GM23338 (cell line): ENCODE measurements at regions not wholly inside any gene's neighbourhood (a gene's known extent, or its start where the extent isn't known, plus 50 kb on each side); places are given as distances from the start of the nearest gene placed in this dataset.

Experiments used
- ATAC-seq: fragments of 200-7000 bp; cut with Tn5 transposase; 3 replicates; pipeline ENCODE4 v1.9.1; 2020
- DNase-seq: peaks from one replicate; pipeline ENCODE4 v3.0.0-alpha.2; 2015; ENCODE audit warnings: low spot score
- H2AFZ ChIP-seq: fragments of 200-600 bp; sonication (generic); 2 replicates; pipeline ENCODE4 v1.8.0; 2016; ENCODE audit warnings: antibody characterized with exemption, mild to moderate bottlenecking, moderate library complexity
- H3F3A ChIP-seq: fragments of 200-600 bp; sonication (generic); replicated peaks from 2 replicates; pipeline ENCODE4 v1.8.0; 2017; ENCODE audit warnings: antibody characterized with exemption, mixed run types, low read depth
- H3K27ac ChIP-seq: fragments of 200-600 bp; sonication (generic); 2 replicates; pipeline ENCODE4 v1.6.1; 2016; ENCODE audit warnings: low read depth
- H3K27me3 ChIP-seq: fragments of 200-600 bp; sonication (generic); 2 replicates; pipeline ENCODE4 v1.8.0; 2016; ENCODE audit warnings: mild to moderate bottlenecking, mixed run types, moderate library complexity; ENCODE audit not compliant: insufficient read depth
- H3K36me3 ChIP-seq: fragments of 200-600 bp; sonication (generic); 2 replicates; pipeline ENCODE4 v1.8.0; 2016; ENCODE audit warnings: mild to moderate bottlenecking; ENCODE audit not compliant: insufficient read depth
- H3K4me1 ChIP-seq: fragments of 200-600 bp; sonication (generic); 2 replicates; pipeline ENCODE4 v1.8.0; 2016; ENCODE audit warnings: mild to moderate bottlenecking, moderate library complexity; ENCODE audit not compliant: insufficient read depth
- H3K4me2 ChIP-seq: fragments of 200-600 bp; sonication (generic); 2 replicates; pipeline ENCODE4 v1.7.1; 2017; ENCODE audit warnings: mixed run types
- H3K4me3 ChIP-seq: fragments of 200-600 bp; sonication (generic); 2 replicates; pipeline ENCODE4 v1.6.1; 2016; ENCODE audit warnings: mixed run types
- H3K79me2 ChIP-seq: fragments of 200-600 bp; sonication (generic); replicated peaks from 2 replicates; pipeline ENCODE4 v1.8.0; 2017; ENCODE audit warnings: mild to moderate bottlenecking; ENCODE audit not compliant: insufficient read depth
- H3K9me2 ChIP-seq: fragments of 200-600 bp; sonication (generic); 2 replicates; pipeline ENCODE4 v1.8.0; 2017; ENCODE audit not compliant: insufficient read depth
- H4K20me1 ChIP-seq: fragments of 200-600 bp; sonication (generic); replicated peaks from 2 replicates; pipeline ENCODE4 v1.8.0; 2017; ENCODE audit warnings: mild to moderate bottlenecking; ENCODE audit not compliant: insufficient read depth
- H3K27ac Mint-ChIP-seq: 2 replicates; pipeline ENCODE4 v1.8.0; 2020; ENCODE audit warnings: inconsistent platforms, mild to moderate bottlenecking, moderate library complexity, mixed read lengths
- H3K27me3 Mint-ChIP-seq: 3 replicates; pipeline ENCODE4 v1.8.0; 2022; ENCODE audit warnings: low read depth, mild to moderate bottlenecking, moderate library complexity, mixed read lengths, inconsistent platforms; ENCODE audit not compliant: insufficient read depth, poor library complexity
- H3K36me3 Mint-ChIP-seq: 3 replicates; pipeline ENCODE4 v1.8.0; 2021; ENCODE audit warnings: low read depth, mild to moderate bottlenecking, inconsistent platforms, moderate library complexity, mixed read lengths
- H3K4me1 Mint-ChIP-seq: 3 replicates; pipeline ENCODE4 v1.8.0; 2020; ENCODE audit warnings: mild to moderate bottlenecking, inconsistent platforms, mixed read lengths
- H3K4me3 Mint-ChIP-seq: 3 replicates; pipeline ENCODE4 v1.8.0; 2021; ENCODE audit warnings: moderate library complexity, mild to moderate bottlenecking, inconsistent platforms, mixed read lengths
- H3K9me3 Mint-ChIP-seq: 3 replicates; pipeline ENCODE4 v1.8.0; 2020; ENCODE audit warnings: moderate library complexity, mild to moderate bottlenecking, inconsistent platforms, mixed read lengths
- CREB1 ChIP-seq: fragments of 250-450 bp; sonication (Bioruptor Pico); IDR thresholded peaks from 2 replicates; pipeline ENCODE4 v1.5.0; 2020; ENCODE audit warnings: low read depth, mild to moderate bottlenecking, moderate library complexity
- EZH2 ChIP-seq: fragments of 200-600 bp; sonication (generic); IDR thresholded peaks from one replicate; pipeline ENCODE4 v1.8.0; 2017; ENCODE audit warnings: antibody characterized with exemption, mild to moderate bottlenecking, low read depth; ENCODE audit not compliant: unreplicated experiment
- EZH2phosphoT487 ChIP-seq: fragments of 200-600 bp; sonication (generic); IDR thresholded peaks from one replicate; pipeline ENCODE4 v1.8.1; 2018; ENCODE audit warnings: antibody characterized with exemption; ENCODE audit not compliant: unreplicated experiment
- JUNB ChIP-seq: IDR thresholded peaks from one replicate; pipeline ENCODE4 v1.6.1; 2016; ENCODE audit warnings: antibody characterized with exemption; ENCODE audit not compliant: unreplicated experiment
- NANOG ChIP-seq: IDR thresholded peaks from 2 replicates; pipeline ENCODE4 v1.6.1; 2016; ENCODE audit warnings: antibody characterized with exemption, borderline replicate concordance
- POLR2AphosphoS5 ChIP-seq: IDR thresholded peaks from 2 replicates; pipeline ENCODE4 v1.6.1; 2016; ENCODE audit warnings: antibody characterized with exemption, low read depth
- STAT1 ChIP-seq: IDR thresholded peaks from one replicate; pipeline ENCODE4 v1.6.1; 2016; ENCODE audit warnings: antibody characterized with exemption; ENCODE audit not compliant: unreplicated experiment
- ZNF114 ChIP-seq: fragments of 250-450 bp; sonication (Bioruptor Pico); IDR thresholded peaks from 2 replicates; pipeline ENCODE4 v1.5.0; 2020; ENCODE audit warnings: mild to moderate bottlenecking, moderate library complexity
- ZNF331 ChIP-seq: fragments of 250-450 bp; sonication (Bioruptor Pico); IDR thresholded peaks from 2 replicates; pipeline ENCODE4 v1.5.0; 2020; ENCODE audit warnings: low read depth, mild to moderate bottlenecking, moderate library complexity
- TF ChIP-seq, protein P1 (sequence below): IDR thresholded peaks from one replicate; pipeline ENCODE4 v1.6.1; 2018; ENCODE audit warnings: antibody characterized with exemption; ENCODE audit not compliant: unreplicated experiment
- TF ChIP-seq, protein P2 (sequence below): fragments of 250-450 bp; sonication (Bioruptor Pico); IDR thresholded peaks from 2 replicates; pipeline ENCODE4 v1.5.0; 2020; ENCODE audit warnings: mild to moderate bottlenecking, moderate library complexity
- TF ChIP-seq, protein P3 (sequence below): IDR thresholded peaks from 2 replicates; pipeline ENCODE4 v1.6.1; 2016; ENCODE audit warnings: antibody characterized with exemption
- TF ChIP-seq, protein P4 (sequence below), 2 experiments: fragments of 200-600 bp in 1 of 2; sonication (generic) in 1 of 2; conservative IDR thresholded peaks; 2 replicates each; pipeline versions ENCODE4 v1.5.1 to v1.6.1; 2016 to 2017; ENCODE audit warnings: antibody characterized with exemption in 2 of 2, low read depth in 2 of 2, mild to moderate bottlenecking in 2 of 2, moderate library complexity in 1 of 2

DNA sequence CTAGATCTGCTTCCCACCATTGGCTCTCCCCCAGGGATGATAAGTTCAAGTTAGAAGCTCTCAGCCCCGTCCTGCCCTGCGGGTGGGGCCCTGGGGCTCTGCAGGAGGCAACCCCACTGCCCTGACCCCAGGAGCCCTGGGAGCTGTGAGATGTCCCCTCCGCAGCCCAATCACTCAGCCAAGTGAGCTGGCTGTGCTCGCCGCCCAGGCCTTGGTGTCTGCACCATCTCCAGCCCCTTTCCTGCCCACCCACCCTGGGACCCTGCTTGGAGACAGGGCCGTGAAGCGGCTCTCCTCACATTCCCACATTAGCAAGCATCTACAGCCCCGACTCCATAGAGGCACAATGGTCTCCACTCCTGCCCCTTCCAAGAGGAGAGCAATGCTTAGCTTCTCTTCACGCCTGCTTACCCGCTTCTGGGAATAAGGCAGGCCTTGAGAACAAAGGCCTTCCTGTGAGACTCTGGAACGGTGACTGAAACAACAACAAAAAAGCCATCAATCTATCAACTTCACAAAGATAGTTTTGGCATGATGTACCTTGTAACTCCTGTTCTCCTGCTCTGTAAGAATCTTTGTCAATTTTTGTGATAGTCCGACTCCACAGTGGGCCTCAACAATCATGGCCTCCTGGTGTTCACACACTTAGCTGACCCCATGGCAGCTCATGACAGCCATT, 67.7 kb downstream of the FOXL3 start:
- H3F3A ChIP-seq = no peaks in the 10 kb centered on the region
- Mint-ChIP-seq H3K4me3 (no peak overlapping the region; the same call in 2 of the 3 replicates), H3K27ac (no peak overlapping the region; the same call in 1 of the 2 replicates), H3K4me1 (peaks cover 13% of the 10 kb centered on the region), H3K27me3 (no peaks in the 10 kb centered on the region), H3K36me3 (peaks cover 3% of the 10 kb centered on the region; the same call in 2 of the 3 replicates), H3K9me3 (no peaks in the 10 kb centered on the region; the same call in 2 of the 3 replicates)
- H3K4me2 ChIP-seq = no peak overlapping the region
- ATAC-seq (no peak), DNase-seq (no peak)
- H3K27me3 ChIP-seq = no peaks in the 10 kb centered on the region
- no peak for TF ChIP-seq JUNB
- no peak for TF ChIP-seq STAT1
- TF ChIP-seq, protein P1, sequence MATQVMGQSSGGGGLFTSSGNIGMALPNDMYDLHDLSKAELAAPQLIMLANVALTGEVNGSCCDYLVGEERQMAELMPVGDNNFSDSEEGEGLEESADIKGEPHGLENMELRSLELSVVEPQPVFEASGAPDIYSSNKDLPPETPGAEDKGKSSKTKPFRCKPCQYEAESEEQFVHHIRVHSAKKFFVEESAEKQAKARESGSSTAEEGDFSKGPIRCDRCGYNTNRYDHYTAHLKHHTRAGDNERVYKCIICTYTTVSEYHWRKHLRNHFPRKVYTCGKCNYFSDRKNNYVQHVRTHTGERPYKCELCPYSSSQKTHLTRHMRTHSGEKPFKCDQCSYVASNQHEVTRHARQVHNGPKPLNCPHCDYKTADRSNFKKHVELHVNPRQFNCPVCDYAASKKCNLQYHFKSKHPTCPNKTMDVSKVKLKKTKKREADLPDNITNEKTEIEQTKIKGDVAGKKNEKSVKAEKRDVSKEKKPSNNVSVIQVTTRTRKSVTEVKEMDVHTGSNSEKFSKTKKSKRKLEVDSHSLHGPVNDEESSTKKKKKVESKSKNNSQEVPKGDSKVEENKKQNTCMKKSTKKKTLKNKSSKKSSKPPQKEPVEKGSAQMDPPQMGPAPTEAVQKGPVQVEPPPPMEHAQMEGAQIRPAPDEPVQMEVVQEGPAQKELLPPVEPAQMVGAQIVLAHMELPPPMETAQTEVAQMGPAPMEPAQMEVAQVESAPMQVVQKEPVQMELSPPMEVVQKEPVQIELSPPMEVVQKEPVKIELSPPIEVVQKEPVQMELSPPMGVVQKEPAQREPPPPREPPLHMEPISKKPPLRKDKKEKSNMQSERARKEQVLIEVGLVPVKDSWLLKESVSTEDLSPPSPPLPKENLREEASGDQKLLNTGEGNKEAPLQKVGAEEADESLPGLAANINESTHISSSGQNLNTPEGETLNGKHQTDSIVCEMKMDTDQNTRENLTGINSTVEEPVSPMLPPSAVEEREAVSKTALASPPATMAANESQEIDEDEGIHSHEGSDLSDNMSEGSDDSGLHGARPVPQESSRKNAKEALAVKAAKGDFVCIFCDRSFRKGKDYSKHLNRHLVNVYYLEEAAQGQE = no peak
- no peak for TF ChIP-seq POLR2AphosphoS5
- TF ChIP-seq ZNF331 (CRISPR knock-in tag) = no peak
- TF ChIP-seq CREB1 (CRISPR knock-in tag) = no peak
- TF ChIP-seq, protein P2, sequence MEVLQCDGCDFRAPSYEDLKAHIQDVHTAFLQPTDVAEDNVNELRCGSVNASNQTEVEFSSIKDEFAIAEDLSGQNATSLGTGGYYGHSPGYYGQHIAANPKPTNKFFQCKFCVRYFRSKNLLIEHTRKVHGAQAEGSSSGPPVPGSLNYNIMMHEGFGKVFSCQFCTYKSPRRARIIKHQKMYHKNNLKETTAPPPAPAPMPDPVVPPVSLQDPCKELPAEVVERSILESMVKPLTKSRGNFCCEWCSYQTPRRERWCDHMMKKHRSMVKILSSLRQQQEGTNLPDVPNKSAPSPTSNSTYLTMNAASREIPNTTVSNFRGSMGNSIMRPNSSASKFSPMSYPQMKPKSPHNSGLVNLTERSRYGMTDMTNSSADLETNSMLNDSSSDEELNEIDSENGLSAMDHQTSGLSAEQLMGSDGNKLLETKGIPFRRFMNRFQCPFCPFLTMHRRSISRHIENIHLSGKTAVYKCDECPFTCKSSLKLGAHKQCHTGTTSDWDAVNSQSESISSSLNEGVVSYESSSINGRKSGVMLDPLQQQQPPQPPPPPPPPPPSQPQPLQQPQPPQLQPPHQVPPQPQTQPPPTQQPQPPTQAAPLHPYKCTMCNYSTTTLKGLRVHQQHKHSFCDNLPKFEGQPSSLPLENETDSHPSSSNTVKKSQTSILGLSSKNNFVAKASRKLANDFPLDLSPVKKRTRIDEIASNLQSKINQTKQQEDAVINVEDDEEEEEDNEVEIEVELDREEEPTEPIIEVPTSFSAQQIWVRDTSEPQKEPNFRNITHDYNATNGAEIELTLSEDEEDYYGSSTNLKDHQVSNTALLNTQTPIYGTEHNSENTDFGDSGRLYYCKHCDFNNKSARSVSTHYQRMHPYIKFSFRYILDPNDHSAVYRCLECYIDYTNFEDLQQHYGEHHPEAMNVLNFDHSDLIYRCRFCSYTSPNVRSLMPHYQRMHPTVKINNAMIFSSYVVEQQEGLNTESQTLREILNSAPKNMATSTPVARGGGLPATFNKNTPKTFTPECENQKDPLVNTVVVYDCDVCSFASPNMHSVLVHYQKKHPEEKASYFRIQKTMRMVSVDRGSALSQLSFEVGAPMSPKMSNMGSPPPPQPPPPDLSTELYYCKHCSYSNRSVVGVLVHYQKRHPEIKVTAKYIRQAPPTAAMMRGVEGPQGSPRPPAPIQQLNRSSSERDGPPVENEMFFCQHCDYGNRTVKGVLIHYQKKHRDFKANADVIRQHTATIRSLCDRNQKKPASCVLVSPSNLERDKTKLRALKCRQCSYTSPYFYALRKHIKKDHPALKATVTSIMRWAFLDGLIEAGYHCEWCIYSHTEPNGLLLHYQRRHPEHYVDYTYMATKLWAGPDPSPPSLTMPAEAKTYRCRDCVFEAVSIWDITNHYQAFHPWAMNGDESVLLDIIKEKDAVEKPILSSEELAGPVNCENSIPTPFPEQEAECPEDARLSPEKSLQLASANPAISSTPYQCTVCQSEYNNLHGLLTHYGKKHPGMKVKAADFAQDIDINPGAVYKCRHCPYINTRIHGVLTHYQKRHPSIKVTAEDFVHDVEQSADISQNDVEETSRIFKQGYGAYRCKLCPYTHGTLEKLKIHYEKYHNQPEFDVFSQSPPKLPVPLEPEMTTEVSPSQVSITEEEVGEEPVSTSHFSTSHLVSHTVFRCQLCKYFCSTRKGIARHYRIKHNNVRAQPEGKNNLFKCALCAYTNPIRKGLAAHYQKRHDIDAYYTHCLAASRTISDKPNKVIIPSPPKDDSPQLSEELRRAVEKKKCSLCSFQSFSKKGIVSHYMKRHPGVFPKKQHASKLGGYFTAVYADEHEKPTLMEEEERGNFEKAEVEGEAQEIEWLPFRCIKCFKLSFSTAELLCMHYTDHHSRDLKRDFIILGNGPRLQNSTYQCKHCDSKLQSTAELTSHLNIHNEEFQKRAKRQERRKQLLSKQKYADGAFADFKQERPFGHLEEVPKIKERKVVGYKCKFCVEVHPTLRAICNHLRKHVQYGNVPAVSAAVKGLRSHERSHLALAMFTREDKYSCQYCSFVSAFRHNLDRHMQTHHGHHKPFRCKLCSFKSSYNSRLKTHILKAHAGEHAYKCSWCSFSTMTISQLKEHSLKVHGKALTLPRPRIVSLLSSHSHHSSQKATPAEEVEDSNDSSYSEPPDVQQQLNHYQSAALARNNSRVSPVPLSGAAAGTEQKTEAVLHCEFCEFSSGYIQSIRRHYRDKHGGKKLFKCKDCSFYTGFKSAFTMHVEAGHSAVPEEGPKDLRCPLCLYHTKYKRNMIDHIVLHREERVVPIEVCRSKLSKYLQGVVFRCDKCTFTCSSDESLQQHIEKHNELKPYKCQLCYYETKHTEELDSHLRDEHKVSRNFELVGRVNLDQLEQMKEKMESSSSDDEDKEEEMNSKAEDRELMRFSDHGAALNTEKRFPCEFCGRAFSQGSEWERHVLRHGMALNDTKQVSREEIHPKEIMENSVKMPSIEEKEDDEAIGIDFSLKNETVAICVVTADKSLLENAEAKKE (CRISPR knock-in tag) = no peak
- no peak for TF ChIP-seq ZNF114
- TF ChIP-seq EZH2 = no peak
- TF ChIP-seq EZH2phosphoT487 = no peak
- TF ChIP-seq, protein P3, sequence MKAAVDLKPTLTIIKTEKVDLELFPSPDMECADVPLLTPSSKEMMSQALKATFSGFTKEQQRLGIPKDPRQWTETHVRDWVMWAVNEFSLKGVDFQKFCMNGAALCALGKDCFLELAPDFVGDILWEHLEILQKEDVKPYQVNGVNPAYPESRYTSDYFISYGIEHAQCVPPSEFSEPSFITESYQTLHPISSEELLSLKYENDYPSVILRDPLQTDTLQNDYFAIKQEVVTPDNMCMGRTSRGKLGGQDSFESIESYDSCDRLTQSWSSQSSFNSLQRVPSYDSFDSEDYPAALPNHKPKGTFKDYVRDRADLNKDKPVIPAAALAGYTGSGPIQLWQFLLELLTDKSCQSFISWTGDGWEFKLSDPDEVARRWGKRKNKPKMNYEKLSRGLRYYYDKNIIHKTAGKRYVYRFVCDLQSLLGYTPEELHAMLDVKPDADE = no peak
- TF ChIP-seq, protein P4, sequence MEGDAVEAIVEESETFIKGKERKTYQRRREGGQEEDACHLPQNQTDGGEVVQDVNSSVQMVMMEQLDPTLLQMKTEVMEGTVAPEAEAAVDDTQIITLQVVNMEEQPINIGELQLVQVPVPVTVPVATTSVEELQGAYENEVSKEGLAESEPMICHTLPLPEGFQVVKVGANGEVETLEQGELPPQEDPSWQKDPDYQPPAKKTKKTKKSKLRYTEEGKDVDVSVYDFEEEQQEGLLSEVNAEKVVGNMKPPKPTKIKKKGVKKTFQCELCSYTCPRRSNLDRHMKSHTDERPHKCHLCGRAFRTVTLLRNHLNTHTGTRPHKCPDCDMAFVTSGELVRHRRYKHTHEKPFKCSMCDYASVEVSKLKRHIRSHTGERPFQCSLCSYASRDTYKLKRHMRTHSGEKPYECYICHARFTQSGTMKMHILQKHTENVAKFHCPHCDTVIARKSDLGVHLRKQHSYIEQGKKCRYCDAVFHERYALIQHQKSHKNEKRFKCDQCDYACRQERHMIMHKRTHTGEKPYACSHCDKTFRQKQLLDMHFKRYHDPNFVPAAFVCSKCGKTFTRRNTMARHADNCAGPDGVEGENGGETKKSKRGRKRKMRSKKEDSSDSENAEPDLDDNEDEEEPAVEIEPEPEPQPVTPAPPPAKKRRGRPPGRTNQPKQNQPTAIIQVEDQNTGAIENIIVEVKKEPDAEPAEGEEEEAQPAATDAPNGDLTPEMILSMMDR (conservative IDR thresholded peaks at IDR 0.05; ENCODE audit: low read depth in 2 of 2) = no peak
- no peak for TF ChIP-seq NANOG
- no peak overlapping the region for H3K27ac ChIP-seq
- no peak overlapping the region for H3K4me3 ChIP-seq
- no peaks in the 10 kb centered on the region for H3K36me3 ChIP-seq
- H3K9me2 ChIP-seq = no peaks in the 10 kb centered on the region
- no peaks in the 10 kb centered on the region for H3K79me2 ChIP-seq
- H2AFZ ChIP-seq = no peak overlapping the region
- no peaks in the 10 kb centered on the region for H4K20me1 ChIP-seq
- no peaks in the 10 kb centered on the region for H3K4me1 ChIP-seq
